Mesendoderm (in vitro differentiated cells): ENCODE measurements at regions not wholly inside any gene's neighbourhood (a gene's known extent, or its start where the extent isn't known, plus 50 kb on each side); places are given as distances from the start of the nearest gene placed in this dataset.

ENCODE experiments used
- DNase-seq: peaks from one replicate; pipeline ENCODE4 v3.0.0; 2013
- H2AK5ac ChIP-seq: 2 replicates; pipeline ENCODE4 v1.6.1; 2013; ENCODE audit warnings: low read length, inconsistent platforms
- H2BK120ac ChIP-seq: 2 replicates; pipeline ENCODE4 v1.6.1; 2013; ENCODE audit warnings: low read depth, mild to moderate bottlenecking, low read length, moderate library complexity, mixed read lengths
- H2BK15ac ChIP-seq: replicated peaks from 2 replicates; pipeline ENCODE4 v1.6.1; 2013; ENCODE audit warnings: low read depth, mild to moderate bottlenecking, moderate library complexity
- H2BK5ac ChIP-seq: 2 replicates; pipeline ENCODE4 v1.6.1; 2013; ENCODE audit warnings: low read length, inconsistent platforms
- H3K18ac ChIP-seq: 2 replicates; pipeline ENCODE4 v1.6.1; 2013; ENCODE audit warnings: mild to moderate bottlenecking, low read length, mixed read lengths
- H3K23ac ChIP-seq: one replicate; pipeline ENCODE4 v1.6.1; 2013; ENCODE audit warnings: low read length
- H3K27ac ChIP-seq: 2 replicates; pipeline ENCODE4 v1.5.1; 2013; ENCODE audit warnings: low read depth, mild to moderate bottlenecking, inconsistent platforms, low read length, moderate library complexity
- H3K27me3 ChIP-seq: 2 replicates; pipeline ENCODE4 v1.6.1; 2013; ENCODE audit warnings: low read length, control low read depth, mild to moderate bottlenecking, inconsistent platforms; ENCODE audit not compliant: insufficient read depth, poor library complexity
- H3K36me3 ChIP-seq: 2 replicates; pipeline ENCODE4 v1.6.1; 2013; ENCODE audit warnings: low read length, inconsistent platforms; ENCODE audit not compliant: control insufficient read depth, insufficient read depth
- H3K4ac ChIP-seq: one replicate; pipeline ENCODE4 v1.6.1; 2013; ENCODE audit warnings: low read depth, mild to moderate bottlenecking, low read length, moderate library complexity
- H3K4me1 ChIP-seq: 2 replicates; pipeline ENCODE4 v1.6.1; 2013; ENCODE audit warnings: low read depth, low read length, inconsistent platforms; ENCODE audit not compliant: control insufficient read depth
- H3K4me2 ChIP-seq: 2 replicates; pipeline ENCODE4 v1.6.1; 2013; ENCODE audit warnings: low read length
- H3K4me3 ChIP-seq: 2 replicates; pipeline ENCODE4 v1.5.1; 2013; ENCODE audit warnings: mild to moderate bottlenecking, low read length
- H3K56ac ChIP-seq: one replicate; pipeline ENCODE4 v1.6.1; 2013; ENCODE audit warnings: low read length
- H3K79me1 ChIP-seq: 2 replicates; pipeline ENCODE4 v1.6.1; 2013; ENCODE audit warnings: low read length, inconsistent platforms
- H3K79me2 ChIP-seq: 2 replicates; pipeline ENCODE4 v1.6.1; 2013; ENCODE audit warnings: mild to moderate bottlenecking, low read length; ENCODE audit not compliant: control insufficient read depth, insufficient read depth
- H3K9ac ChIP-seq: 2 replicates; pipeline ENCODE4 v1.6.1; 2013; ENCODE audit warnings: low read length, inconsistent platforms
- H4K5ac ChIP-seq: one replicate; pipeline ENCODE4 v1.6.1; 2013; ENCODE audit warnings: low read length
- H4K8ac ChIP-seq: one replicate; pipeline ENCODE4 v1.6.1; 2013; ENCODE audit warnings: low read depth, mild to moderate bottlenecking, control low read depth, low read length, moderate library complexity
- WGBS: extraction: QIAGEN DNeasy Blood & Tissue Kit; methylation state at CpG from one replicate; pipeline ENCODE4 v1.1.7; 2013; ENCODE audit warnings: low lambda C conversion rate, missing lambda C conversion rate; ENCODE audit not compliant: insufficient coverage; ENCODE audit errors: extremely low coverage; 5-methylcytosine and 5-hydroxymethylcytosine counted together

GRCh38 chr10:69684020-69684980, 54.3 kb downstream of the FAM241B start:
- no peak overlapping the region for H3K4ac ChIP-seq
- H3K27ac ChIP-seq: no peak overlapping the region
- no peak overlapping the region for H2BK5ac ChIP-seq
- no peaks in the 10 kb centered on the region for H3K79me2 ChIP-seq
- H3K79me1 ChIP-seq: no peaks in the 10 kb centered on the region
- WGBS: no CpG with 5 or more reads among the region's 17 CpGs
- no peak overlapping the region for H3K4me3 ChIP-seq
- H3K18ac ChIP-seq: no peak overlapping the region
- no peak overlapping the region for H4K5ac ChIP-seq
- no peak overlapping the region for H2BK120ac ChIP-seq
- no peaks in the 10 kb centered on the region for H3K4me1 ChIP-seq
- no peaks in the 10 kb centered on the region for H3K27me3 ChIP-seq
- no peak overlapping the region for H2BK15ac ChIP-seq
- no peak overlapping the region for H3K4me2 ChIP-seq
- no peak for DNase-seq
- no peak overlapping the region for H2AK5ac ChIP-seq
- H3K36me3 ChIP-seq: no peaks in the 10 kb centered on the region
- no peak overlapping the region for H3K23ac ChIP-seq
- H3K56ac ChIP-seq: no peak overlapping the region
- no peak overlapping the region for H4K8ac ChIP-seq
- H3K9ac ChIP-seq: no peak overlapping the region

- Histone ChIP-seq H3K4me2 (no peak overlapping the region), H3K36me3 (no peaks in the 10 kb centered on the region), H2BK15ac (no peak overlapping the region), H2AK5ac (no peak overlapping the region), H3K79me2 (no peaks in the 10 kb centered on the region), H3K9ac (no peak overlapping the region), H3K4me1 (no peaks in the 10 kb centered on the region), H3K79me1 (no peaks in the 10 kb centered on the region), H3K27ac (no peak overlapping the region), H2BK120ac (no peak overlapping the region), H4K5ac (no peak overlapping the region), H4K8ac (no peak overlapping the region), H3K4ac (no peak overlapping the region), H3K27me3 (no peaks in the 10 kb centered on the region), H2BK5ac (no peak overlapping the region), H3K56ac (no peak overlapping the region), H3K23ac (no peak overlapping the region), H3K4me3 (no peak overlapping the region), H3K18ac (no peak overlapping the region)
- no peak for DNase-seq
- no CpG with 5 or more reads among the region's 4 CpGs for WGBS
Measured at GRCh38 chr10:69684981-69685353, 54.9 kb downstream of the FAM241B start.

- DNase-seq: no peak
- Histone ChIP-seq H3K56ac (no peak overlapping the region), H3K27ac (no peak overlapping the region), H3K4ac (no peak overlapping the region), H2AK5ac (no peak overlapping the region), H3K79me1 (no peaks in the 10 kb centered on the region), H3K36me3 (no peaks in the 10 kb centered on the region), H4K5ac (no peak overlapping the region), H3K4me3 (no peak overlapping the region), H3K27me3 (no peaks in the 10 kb centered on the region), H3K9ac (no peak overlapping the region), H3K23ac (no peak overlapping the region), H3K79me2 (no peaks in the 10 kb centered on the region), H2BK120ac (no peak overlapping the region), H3K4me1 (no peaks in the 10 kb centered on the region), H3K4me2 (no peak overlapping the region), H2BK5ac (no peak overlapping the region), H4K8ac (no peak overlapping the region), H3K18ac (no peak overlapping the region), H2BK15ac (no peak overlapping the region)
- whole genome bisulfite sequencing: no CpG with 5 or more reads among the region's 5 CpGs
Measured at GRCh38 chr10:69685426-69685801, 55.4 kb downstream of the FAM241B start.

GRCh38 chr10:69685802-69686585, 55.9 kb downstream of the FAM241B start:
- Histone ChIP-seq H3K27ac (no peak overlapping the region), H3K27me3 (no peaks in the 10 kb centered on the region), H3K79me2 (no peaks in the 10 kb centered on the region), H3K4me2 (no peak overlapping the region), H3K56ac (no peak overlapping the region), H3K4me3 (no peak overlapping the region), H3K79me1 (no peaks in the 10 kb centered on the region), H3K23ac (no peak overlapping the region), H2AK5ac (no peak overlapping the region), H4K5ac (no peak overlapping the region), H3K18ac (no peak overlapping the region), H3K36me3 (no peaks in the 10 kb centered on the region), H4K8ac (no peak overlapping the region), H3K9ac (no peak overlapping the region), H2BK15ac (no peak overlapping the region), H3K4me1 (no peaks in the 10 kb centered on the region), H2BK120ac (no peak overlapping the region), H2BK5ac (no peak overlapping the region), H3K4ac (no peak overlapping the region)
- WGBS: no CpG with 5 or more reads among the region's 18 CpGs
- DNase-seq: no peak

- Histone ChIP-seq H3K56ac (no peak overlapping the region), H3K27me3 (no peaks in the 10 kb centered on the region), H3K4me3 (no peak overlapping the region), H3K79me1 (no peaks in the 10 kb centered on the region), H2BK5ac (no peak overlapping the region), H3K4me2 (no peak overlapping the region), H4K8ac (no peak overlapping the region), H3K18ac (no peak overlapping the region), H3K9ac (no peak overlapping the region), H2BK120ac (no peak overlapping the region), H3K4me1 (no peaks in the 10 kb centered on the region), H3K27ac (no peak overlapping the region), H2BK15ac (no peak overlapping the region), H4K5ac (no peak overlapping the region), H3K23ac (no peak overlapping the region), H2AK5ac (no peak overlapping the region), H3K4ac (no peak overlapping the region), H3K79me2 (no peaks in the 10 kb centered on the region), H3K36me3 (no peaks in the 10 kb centered on the region)
- WGBS: no CpG with 5 or more reads among the region's 2 CpGs
- no peak for DNase-seq
Measured at GRCh38 chr10:69686866-69687265, 56.8 kb downstream of the FAM241B start.
